HL-60 (cell line): ENCODE measurements at regions not wholly inside any gene's neighbourhood (a gene's known extent, or its start where the extent isn't known, plus 50 kb on each side); places are given as distances from the start of the nearest gene placed in this dataset.

Experiments used
- DNase-seq, 2 experiments: peaks; one replicate each; pipeline ENCODE4 v3.0.0-alpha.2; 2010 to 2020; ENCODE audit warnings: low read depth in 1 of 2, low spot score in 1 of 2
- H3K27ac ChIP-seq: fragments of 250-450 bp; sonication (Bioruptor Pico); replicated peaks from 2 replicates; pipeline ENCODE4 v1.5.1; 2020; ENCODE audit warnings: mild to moderate bottlenecking, moderate library complexity
- H3K27me3 ChIP-seq: fragments of 250-450 bp; sonication (Bioruptor Pico); 2 replicates; pipeline ENCODE4 v1.5.1; 2021; ENCODE audit warnings: mild to moderate bottlenecking, moderate library complexity; ENCODE audit not compliant: insufficient read depth, poor library complexity, severe bottlenecking
- H3K4me3 ChIP-seq: replicated peaks from 2 replicates; pipeline ENCODE4 v1.5.1; 2011; ENCODE audit warnings: mild to moderate bottlenecking, control low read depth, low read length; ENCODE audit not compliant: insufficient read depth
- CTCF ChIP-seq: IDR thresholded peaks from one replicate; pipeline ENCODE4 v1.5.1; 2011; ENCODE audit warnings: low read length, control low read depth, inconsistent platforms; ENCODE audit not compliant: insufficient read depth
- GABPA ChIP-seq: IDR thresholded peaks from 2 replicates; pipeline ENCODE4 v1.6.1; 2012; ENCODE audit warnings: low read depth
- POLR2AphosphoS5 ChIP-seq: IDR thresholded peaks from 2 replicates; pipeline ENCODE4 v1.6.1; 2012; ENCODE audit warnings: low read depth
- SPI1 ChIP-seq: IDR thresholded peaks from 2 replicates; pipeline ENCODE4 v1.6.1; 2012; ENCODE audit warnings: low read depth, mild to moderate bottlenecking, borderline replicate concordance
- TF ChIP-seq, protein P1 (sequence below): IDR thresholded peaks from 2 replicates; pipeline ENCODE4 v1.6.1; 2012; ENCODE audit warnings: low read depth; ENCODE audit not compliant: insufficient replicate concordance

- no peaks in the 10 kb centered on the region for H3K27me3 ChIP-seq
- H3K4me3 ChIP-seq, result no peak overlapping the region
- TF ChIP-seq, protein P1, sequence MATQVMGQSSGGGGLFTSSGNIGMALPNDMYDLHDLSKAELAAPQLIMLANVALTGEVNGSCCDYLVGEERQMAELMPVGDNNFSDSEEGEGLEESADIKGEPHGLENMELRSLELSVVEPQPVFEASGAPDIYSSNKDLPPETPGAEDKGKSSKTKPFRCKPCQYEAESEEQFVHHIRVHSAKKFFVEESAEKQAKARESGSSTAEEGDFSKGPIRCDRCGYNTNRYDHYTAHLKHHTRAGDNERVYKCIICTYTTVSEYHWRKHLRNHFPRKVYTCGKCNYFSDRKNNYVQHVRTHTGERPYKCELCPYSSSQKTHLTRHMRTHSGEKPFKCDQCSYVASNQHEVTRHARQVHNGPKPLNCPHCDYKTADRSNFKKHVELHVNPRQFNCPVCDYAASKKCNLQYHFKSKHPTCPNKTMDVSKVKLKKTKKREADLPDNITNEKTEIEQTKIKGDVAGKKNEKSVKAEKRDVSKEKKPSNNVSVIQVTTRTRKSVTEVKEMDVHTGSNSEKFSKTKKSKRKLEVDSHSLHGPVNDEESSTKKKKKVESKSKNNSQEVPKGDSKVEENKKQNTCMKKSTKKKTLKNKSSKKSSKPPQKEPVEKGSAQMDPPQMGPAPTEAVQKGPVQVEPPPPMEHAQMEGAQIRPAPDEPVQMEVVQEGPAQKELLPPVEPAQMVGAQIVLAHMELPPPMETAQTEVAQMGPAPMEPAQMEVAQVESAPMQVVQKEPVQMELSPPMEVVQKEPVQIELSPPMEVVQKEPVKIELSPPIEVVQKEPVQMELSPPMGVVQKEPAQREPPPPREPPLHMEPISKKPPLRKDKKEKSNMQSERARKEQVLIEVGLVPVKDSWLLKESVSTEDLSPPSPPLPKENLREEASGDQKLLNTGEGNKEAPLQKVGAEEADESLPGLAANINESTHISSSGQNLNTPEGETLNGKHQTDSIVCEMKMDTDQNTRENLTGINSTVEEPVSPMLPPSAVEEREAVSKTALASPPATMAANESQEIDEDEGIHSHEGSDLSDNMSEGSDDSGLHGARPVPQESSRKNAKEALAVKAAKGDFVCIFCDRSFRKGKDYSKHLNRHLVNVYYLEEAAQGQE, result no peak
- TF ChIP-seq CTCF (no peak), SPI1 (no peak), GABPA (no peak), POLR2AphosphoS5 (no peak)
- H3K27ac ChIP-seq, result no peak overlapping the region
- DNase-seq, result no peak
Observed at GRCh38 chr7:9488555-9488954, 1055.1 kb downstream of the NXPH1 start.

GRCh38 chr7:9498303-9498702 lies 1064.9 kb downstream of the NXPH1 start:
- no peak for DNase-seq
- no peak overlapping the region for H3K27ac ChIP-seq

DNA sequence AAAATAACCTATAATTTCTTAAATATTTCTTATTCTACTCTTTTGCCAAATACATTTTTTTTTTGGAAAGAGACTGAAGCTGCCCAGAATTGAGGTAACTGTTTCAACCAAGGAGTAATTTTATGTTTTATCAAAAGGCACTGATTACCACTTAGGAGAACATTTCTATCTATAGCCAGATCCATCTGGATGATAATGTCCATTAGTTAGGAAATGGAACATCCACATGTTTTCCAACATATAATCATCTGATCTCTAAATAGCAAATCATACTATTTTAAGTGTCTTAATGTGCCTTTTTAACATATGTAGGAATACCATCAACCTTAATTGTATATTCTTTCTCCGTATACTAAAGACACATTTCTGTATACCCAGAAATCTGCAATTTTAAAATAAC lies 1068.9 kb downstream of the NXPH1 start:
- Histone ChIP-seq H3K4me3 (no peak overlapping the region), H3K27me3 (no peaks in the 10 kb centered on the region), H3K27ac (no peak overlapping the region)
- no peak for DNase-seq
- TF ChIP-seq SPI1, result no peak
- no peak for TF ChIP-seq POLR2AphosphoS5
- TF ChIP-seq, protein P1, result no peak
- no peak for TF ChIP-seq CTCF
- TF ChIP-seq GABPA, result no peak

More at GRCh38 chr7:9498303-9498702, 1064.9 kb downstream of the NXPH1 start:
- Histone ChIP-seq H3K4me3 (no peak overlapping the region), H3K27me3 (no peaks in the 10 kb centered on the region)
- TF ChIP-seq CTCF (no peak), POLR2AphosphoS5 (no peak), GABPA (no peak), SPI1 (no peak)
- TF ChIP-seq, protein P1, result no peak
